Renal pelvis (tissue), 1 donor: ENCODE measurements at regions not wholly inside any gene's neighbourhood (a gene's known extent, or its start where the extent isn't known, plus 50 kb on each side); places are given as distances from the start of the nearest gene placed in this dataset.
"Not testable (repeated sequence)": the region's sequence is repeated elsewhere in the genome, so short reads cannot be mapped to it uniquely, and the experiment has no call there.

Source experiments
- DNase-seq: peaks from one replicate; pipeline ENCODE4 v3.0.0-alpha.2; 2013

DNA sequence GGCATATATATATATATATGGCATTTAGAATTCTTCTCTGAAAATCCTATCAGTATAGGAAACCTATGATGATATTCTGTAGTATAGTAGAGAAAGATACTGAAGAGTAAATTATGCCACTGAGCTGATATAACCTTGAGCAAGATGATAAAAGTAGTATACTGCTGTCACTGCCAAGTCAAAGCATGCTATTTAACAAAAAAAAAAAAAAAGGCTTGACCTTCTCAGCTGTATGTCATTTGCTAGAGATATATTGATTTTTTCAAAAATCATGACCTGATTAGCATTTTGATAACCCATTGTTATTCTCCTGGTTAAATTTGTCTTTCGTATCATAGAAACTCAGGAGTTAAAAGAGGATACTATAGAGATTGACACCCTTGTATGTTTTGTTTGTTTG lies 299.4 kb downstream of the ADAMTS20 start:
- DNase-seq = no peak

DNA sequence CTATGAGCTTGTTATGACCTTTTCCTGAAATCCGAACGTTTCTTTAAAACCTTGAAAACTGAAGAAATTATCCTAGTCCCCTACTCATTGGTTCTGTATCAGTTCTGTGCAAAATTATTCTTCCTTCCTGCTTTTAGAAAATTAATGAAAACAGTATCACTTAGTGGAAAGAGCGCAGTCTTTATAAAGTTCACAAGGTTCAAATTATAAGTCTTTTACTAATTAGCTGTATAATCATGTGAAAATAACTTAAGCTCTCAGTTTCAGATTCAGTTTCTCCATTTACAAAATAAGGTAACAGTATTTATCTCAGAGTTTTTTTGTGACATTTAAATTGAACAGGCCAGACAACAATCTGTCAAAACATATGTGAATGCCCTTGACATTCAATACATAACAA lies 306.1 kb downstream of the ADAMTS20 start:
- DNase-seq = no peak

- no peak for DNase-seq
Measured at GRCh38 chr12:43241986-43242385, 310.0 kb downstream of the ADAMTS20 start.

DNA sequence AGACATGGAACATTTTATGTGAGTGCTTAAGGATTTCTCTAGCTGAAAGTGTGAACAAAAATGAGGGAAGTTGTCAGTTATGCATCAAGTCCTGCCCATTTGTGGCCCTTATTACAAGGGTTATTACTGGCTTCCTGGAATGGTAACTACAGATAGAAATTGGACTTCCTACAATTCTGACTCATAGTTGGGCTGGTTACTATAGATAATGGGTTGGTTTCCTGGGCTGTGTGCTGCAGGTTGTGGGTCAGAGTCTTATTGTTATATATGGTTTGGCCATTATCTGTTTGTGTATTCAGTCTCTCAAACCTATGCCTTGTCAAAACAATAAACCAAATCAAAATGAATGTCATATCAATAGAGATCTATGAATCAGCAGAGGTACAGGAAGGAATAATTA lies 313.7 kb downstream of the ADAMTS20 start:
- DNase-seq = no peak

- DNase-seq = no peak
Measured at GRCh38 chr12:43237238-43237879, 314.6 kb downstream of the ADAMTS20 start.

DNA sequence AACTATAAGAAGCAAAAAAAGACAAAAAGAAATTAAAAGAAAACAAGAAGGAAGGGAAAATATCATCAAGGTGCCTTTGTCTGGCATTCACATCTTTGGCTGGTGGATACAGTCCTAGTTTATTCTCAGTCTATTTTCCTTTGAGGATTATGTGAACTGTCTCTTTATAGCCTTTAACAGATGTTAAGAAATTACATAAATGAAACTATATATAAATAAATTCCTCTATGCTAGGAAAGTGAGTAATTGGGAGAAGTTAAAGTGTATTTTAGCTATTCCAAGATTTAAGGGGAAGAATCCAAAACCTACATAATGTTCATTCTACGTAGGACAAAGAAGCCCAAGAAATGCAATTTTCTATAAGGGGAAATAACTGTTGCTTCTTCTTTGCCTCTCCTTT lies 316.3 kb downstream of the ADAMTS20 start:
- DNase-seq = no peak

DNA sequence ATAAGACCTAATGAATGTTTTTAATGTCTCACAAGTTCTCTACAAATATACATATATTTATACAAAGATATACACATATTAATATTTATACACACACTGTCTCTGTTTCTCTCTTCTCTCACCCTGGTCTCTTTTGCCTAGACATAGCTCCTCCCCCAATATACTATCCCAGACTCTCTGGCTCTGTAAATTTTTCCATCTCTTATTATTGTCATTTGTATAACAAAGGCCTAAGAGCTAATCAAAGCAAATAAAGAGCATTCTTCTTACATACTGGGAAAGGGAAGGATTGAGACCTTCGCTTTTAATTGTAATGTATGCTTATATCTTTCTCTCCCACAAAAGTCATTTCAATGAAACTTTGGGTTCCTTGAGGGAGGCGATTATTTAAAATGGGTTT lies 318.1 kb downstream of the ADAMTS20 start:
- DNase-seq = no peak

- no peak for DNase-seq
Measured at GRCh38 chr12:43226151-43226550, 325.9 kb downstream of the ADAMTS20 start.

- DNase-seq = not testable (repeated sequence)
Measured at GRCh38 chr12:43224190-43224805, 327.7 kb downstream of the ADAMTS20 start.

- DNase-seq = no peak
Measured at GRCh38 chr12:43222796-43223195, 329.2 kb downstream of the ADAMTS20 start.

DNA sequence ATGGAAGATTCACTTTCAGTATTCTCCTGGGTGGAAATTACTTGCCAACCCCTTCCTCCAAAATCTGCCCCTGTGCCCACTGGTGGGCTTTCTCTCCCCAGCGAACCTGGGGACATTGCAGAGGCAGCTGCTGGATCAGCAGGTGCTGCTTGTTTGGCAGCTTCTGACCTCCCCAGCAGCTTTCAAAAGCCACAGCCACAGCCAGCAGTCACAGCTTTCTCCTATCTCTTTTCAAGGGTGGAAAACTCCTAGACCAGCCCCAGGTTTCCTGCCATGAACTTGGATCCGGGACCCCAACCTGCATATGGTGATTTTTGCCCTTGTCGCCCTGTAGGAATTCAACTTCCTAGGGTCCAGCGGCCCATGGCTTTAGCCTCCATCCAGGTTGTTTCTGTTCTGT lies 330.8 kb downstream of the ADAMTS20 start:
- no peak for DNase-seq

- DNase-seq = no peak
Measured at GRCh38 chr12:43216490-43216889, 335.5 kb downstream of the ADAMTS20 start.

DNA sequence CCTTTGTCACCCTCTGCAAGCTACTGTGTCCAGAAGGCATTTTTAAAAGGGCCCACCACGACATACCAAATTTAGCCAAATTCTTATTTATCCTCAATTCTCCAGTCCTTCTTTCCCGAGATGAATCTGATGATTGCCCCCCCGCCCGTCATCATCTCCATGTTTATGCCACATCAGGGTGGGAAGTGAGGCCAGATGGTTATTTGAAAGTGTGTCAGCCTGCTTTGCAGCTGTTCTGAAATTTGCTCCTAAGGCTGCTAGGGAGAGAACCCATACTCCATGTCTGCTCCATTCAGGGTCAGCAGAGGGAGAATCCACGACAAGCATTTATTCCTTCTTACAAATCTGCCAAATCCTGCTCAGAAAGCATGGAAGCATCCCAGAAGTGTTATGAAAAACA lies 337.8 kb downstream of the ADAMTS20 start:
- no peak for DNase-seq

DNA sequence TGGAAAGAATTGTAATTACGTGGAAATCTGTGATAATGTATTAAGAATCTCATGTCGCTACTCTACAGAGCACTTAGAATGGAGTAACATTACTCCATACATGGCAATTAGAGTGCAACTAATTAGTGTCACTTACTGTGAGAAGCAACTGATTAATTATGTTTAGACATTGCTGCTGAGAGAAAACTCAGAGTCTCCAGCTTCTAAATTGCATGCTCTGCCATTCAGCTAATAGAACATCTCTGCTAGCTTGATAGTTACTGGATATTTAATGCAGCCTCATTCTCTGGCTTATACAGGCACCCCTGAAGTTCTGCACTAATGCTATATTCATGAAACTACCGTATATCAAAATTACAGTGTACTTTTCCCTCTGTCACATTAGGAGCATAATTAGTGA lies 338.4 kb downstream of the ADAMTS20 start:
- DNase-seq = no peak

GRCh38 chr12:43210485-43211192 lies 341.4 kb downstream of the ADAMTS20 start:
- peak; percentile 24 for DNase-seq

DNA sequence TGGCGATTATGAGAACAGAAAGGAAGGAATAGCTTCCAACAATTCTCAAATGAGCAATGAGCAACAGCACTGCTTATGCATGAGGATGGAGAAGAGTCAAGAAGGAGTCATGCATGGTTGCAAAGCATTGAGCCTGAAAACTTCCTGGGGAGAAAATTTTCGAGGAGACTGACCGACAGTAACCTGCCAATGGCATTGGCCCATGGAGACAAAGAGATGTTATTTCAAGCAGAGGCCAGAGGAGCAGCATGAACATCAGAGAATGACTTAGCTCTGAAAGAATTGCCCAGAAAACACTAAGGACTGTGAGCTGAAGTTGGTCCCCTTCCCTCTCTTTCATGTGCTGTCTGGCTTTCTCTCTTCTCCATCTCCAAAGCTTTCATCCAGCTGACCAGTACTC lies 343.4 kb downstream of the ADAMTS20 start:
- no peak for DNase-seq

GRCh38 chr12:43208221-43208620 lies 343.8 kb downstream of the ADAMTS20 start:
- no peak for DNase-seq

- DNase-seq = no peak
Measured at GRCh38 chr12:43206396-43206795, 345.6 kb downstream of the ADAMTS20 start.

DNA sequence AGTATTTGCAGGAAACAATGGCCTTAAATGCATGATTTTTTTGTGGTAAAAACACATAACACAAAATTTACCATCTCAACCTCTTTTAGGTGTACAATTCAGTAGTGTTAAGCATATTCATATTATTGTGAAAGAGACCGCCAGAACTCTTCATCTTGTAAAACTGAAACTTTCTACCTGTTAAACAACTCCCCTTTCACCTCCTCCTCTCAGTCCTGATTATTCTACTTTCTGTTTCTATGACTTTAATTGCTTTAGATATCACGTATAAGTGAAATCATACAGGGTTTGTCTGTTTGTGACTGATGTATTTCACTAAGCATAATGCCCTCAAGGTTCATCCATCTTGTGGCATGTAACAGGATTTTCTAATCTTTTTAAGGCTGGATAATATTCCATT lies 353.4 kb downstream of the ADAMTS20 start:
- DNase-seq = no peak

DNA sequence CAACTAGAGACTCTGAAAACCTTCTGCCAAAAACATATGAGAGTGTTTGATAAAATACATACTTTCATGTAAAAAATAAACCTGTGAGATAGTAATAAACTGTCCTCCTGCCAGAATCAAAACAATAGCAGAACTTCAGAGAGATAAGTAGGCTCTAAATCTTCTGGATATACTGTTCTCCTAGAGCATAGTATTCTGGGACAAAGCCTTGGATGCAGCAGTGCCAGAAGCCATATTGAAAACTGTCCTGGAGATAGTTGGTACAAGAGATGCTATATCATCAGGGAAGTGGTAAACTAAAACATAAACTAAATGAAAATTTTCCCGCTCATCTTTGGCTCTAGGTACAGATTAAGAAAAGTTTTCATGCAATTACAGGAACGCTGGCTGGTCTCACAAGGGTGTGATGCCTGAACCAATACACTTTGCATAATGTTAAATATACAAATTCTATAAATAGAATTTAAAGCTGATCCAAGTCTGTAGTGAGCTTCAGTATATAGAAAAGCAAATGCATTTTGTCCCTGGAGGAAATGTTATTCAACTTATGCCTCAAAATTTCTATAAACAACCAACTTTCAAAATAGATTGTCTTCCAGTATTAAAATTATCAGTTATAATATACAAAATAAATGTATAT lies 355.6 kb downstream of the ADAMTS20 start:
- DNase-seq = no peak

DNA sequence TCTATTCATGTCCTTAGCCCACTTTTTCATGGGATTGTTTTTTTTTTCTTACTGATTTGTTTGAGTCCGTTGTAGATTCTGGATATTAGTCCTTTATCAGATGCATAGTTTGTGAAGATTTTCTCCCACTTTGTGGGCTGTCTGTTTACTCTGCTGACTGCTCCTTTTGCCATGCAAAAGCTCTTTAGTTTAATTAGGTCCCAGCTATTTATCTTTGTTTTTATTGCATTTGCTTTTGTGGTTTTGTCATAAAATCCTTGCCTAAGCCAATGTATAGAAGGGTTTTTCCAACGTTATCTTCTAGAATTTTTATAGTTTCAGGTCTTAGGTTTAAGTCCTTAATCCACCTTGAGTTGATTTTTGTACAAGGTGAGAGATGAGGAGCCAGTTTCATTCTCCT lies 358.9 kb downstream of the ADAMTS20 start:
- DNase-seq = not testable (repeated sequence)

- not testable (repeated sequence) for DNase-seq
Measured at GRCh38 chr12:43192442-43192841, 359.6 kb downstream of the ADAMTS20 start.

- no peak for DNase-seq
Measured at GRCh38 chr12:43180242-43180641, 371.8 kb downstream of the ADAMTS20 start.
